Bronchial epithelial cell (primary cell): ENCODE measurements at regions not wholly inside any gene's neighbourhood (a gene's known extent, or its start where the extent isn't known, plus 50 kb on each side); places are given as distances from the start of the nearest gene placed in this dataset.
"Not testable (repeated sequence)": the region's sequence is repeated elsewhere in the genome, so short reads cannot be mapped to it uniquely, and the experiment has no call there.

ENCODE experiments used
- DNase-seq: peaks from one replicate; pipeline ENCODE4 v3.0.0-alpha.2; 2010; ENCODE audit warnings: low read depth
- FAIRE-seq: peaks from 2 replicates; lab custom pipeline; 2011; peaks lifted over from hg19 to GRCh38; lab: Jason Lieb, UNC
- H3K27me3 ChIP-seq: 2 replicates; pipeline ENCODE4 v1.5.1; 2011; ENCODE audit warnings: low read length; ENCODE audit not compliant: control insufficient read depth, insufficient read depth
- H3K36me3 ChIP-seq: 2 replicates; pipeline ENCODE4 v1.5.1; 2011; ENCODE audit warnings: low read length; ENCODE audit not compliant: control insufficient read depth, insufficient read depth
- H3K4me3 ChIP-seq: 2 replicates; pipeline ENCODE4 v1.5.1; 2011; ENCODE audit warnings: mild to moderate bottlenecking, low read depth, low read length, control low read depth
- CTCF ChIP-seq: IDR thresholded peaks from 2 replicates; pipeline ENCODE4 v1.5.1; 2011; ENCODE audit warnings: mild to moderate bottlenecking, moderate library complexity, low read length, control low read depth, inconsistent platforms; ENCODE audit not compliant: insufficient read depth, severe bottlenecking

DNA sequence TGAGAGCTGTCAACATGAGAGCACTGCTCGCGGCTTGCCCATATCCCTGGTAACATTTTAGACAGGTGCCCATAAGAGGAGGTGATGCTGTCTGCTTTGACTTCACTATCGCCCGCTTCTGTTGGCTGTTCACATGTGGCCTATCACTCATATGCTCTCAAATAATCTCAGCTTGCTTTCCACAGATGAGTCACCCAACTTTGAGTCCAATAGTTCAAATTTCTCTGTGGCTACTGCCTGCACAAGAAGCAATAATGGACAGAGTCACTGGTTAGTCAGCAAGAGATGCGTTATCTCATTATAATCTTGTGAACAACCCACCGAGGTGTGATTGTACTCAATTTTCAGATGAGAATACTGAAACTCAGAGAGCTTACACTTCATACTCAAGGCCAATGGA lies 1714.1 kb downstream of the LRRC4C start:
- Histone ChIP-seq H3K27me3 (no peaks in the 10 kb centered on the region), H3K4me3 (no peak overlapping the region), H3K36me3 (no peaks in the 10 kb centered on the region)
- DNase-seq (no peak), FAIRE-seq (no peak)
- TF ChIP-seq CTCF, result no peak

DNA sequence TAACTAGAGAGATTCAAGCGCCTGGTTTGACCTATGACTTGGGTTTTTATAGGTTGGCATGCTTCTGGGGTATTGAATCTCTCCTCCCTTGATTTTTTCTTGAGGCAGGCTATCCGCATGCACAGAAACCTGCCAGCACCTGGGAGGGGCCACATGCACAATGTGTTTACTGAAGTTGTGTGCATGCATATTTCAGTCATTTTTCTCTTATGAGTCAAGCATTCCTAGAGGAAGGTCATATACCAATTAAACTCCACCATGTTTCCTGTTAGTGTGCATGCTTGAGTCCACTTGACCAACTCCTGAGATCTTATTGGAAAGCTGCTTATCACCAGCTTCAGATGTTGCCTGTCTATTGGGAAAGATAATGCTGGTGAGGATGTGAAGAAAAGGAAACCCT lies 1718.4 kb downstream of the LRRC4C start:
- no peak for TF ChIP-seq CTCF
- Histone ChIP-seq H3K4me3 (no peak overlapping the region), H3K27me3 (no peaks in the 10 kb centered on the region), H3K36me3 (no peaks in the 10 kb centered on the region)
- peak; percentile 2 for DNase-seq
- no peak for FAIRE-seq

DNA sequence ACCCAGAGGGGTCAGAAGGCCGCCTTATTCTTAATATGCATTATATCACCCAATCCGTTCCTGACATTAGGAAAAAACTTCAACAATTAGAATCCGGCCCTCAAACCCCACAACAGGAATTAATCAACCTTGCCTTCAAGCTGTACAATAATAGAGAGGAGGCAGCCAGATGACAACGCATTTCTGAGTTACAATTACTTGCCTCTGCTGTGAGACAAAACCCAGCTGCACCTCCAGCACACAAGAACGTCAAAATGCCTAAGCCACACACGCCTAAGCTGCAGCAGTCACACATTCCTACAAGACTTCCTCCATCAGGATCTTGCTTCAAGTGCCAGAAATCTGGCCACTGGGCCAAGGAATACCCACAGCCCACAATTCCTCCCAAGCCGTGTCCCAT lies 1723.1 kb downstream of the LRRC4C start:
- not testable (repeated sequence) for H3K27me3 ChIP-seq, H3K4me3 ChIP-seq, DNase-seq, FAIRE-seq, H3K36me3 ChIP-seq

DNA sequence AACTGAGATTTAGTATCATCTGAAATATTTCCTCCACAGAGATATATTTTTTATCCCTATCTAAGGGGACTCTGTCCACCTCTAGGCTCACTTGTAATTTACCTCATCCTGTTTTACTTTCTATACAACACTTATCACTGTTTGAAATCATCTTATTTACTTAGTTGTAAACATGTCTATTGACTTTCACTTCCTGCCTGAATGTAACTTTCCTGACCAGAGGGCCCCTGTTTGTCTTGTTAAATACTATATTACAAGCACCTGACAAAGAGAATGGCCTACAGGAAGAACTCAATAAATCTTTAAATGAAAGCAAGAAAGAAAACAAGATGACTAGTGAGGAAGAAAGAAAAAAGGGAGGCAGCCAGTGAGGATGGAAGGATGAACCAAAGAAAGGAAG lies 1727.5 kb downstream of the LRRC4C start:
- DNase-seq (no peak), FAIRE-seq (no peak)
- Histone ChIP-seq H3K4me3 (no peak overlapping the region), H3K27me3 (no peaks in the 10 kb centered on the region), H3K36me3 (no peaks in the 10 kb centered on the region)
- TF ChIP-seq CTCF, result no peak

- no peak overlapping the region for H3K4me3 ChIP-seq
Measured at GRCh38 chr11:39725081-39725480, 1734.4 kb downstream of the LRRC4C start.

DNA sequence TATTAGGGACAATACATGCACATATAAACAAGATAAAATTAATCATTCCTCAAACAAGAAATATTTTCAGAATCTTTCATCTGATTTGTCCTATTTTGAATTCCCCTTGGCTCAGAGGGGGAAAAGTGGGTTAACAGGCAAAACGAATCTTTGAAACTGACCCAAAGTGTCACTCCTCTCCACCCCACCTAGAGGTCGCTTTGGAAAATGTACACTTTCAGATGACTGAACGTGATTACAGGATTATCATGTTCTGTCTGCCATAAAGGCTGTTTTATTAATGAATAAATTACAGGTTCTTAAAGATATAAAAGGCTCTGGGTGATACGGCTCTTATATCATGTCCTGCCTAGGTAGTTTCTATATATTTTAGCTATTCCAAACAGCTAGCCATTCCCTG lies 1735.0 kb downstream of the LRRC4C start:
- no peak overlapping the region for H3K4me3 ChIP-seq
- TF ChIP-seq CTCF, result no peak
- no peak for DNase-seq
- FAIRE-seq, result no peak
- no peaks in the 10 kb centered on the region for H3K27me3 ChIP-seq
- no peaks in the 10 kb centered on the region for H3K36me3 ChIP-seq

More at GRCh38 chr11:39725081-39725480, 1734.4 kb downstream of the LRRC4C start:
- no peak for TF ChIP-seq CTCF
- DNase-seq (no peak), FAIRE-seq (no peak)
- H3K27me3 ChIP-seq, result no peaks in the 10 kb centered on the region
- no peaks in the 10 kb centered on the region for H3K36me3 ChIP-seq
